Body of pancreas (tissue), 4 donors: ENCODE measurements at regions not wholly inside any gene's neighbourhood (a gene's known extent, or its start where the extent isn't known, plus 50 kb on each side); places are given as distances from the start of the nearest gene placed in this dataset.
"Not testable (repeated sequence)": the region's sequence is repeated elsewhere in the genome, so short reads cannot be mapped to it uniquely, and the experiment has no call there.

Experiments
- ATAC-seq: fragments of 150-250 bp; one replicate; pipeline ENCODE4 v1.9.1; 2016
- DNase-seq, 4 donors: peaks; one replicate each; pipeline ENCODE4 v3.0.0-alpha.2; 2019
- H3K27ac ChIP-seq, 4 donors: fragments of 200-600 bp; sonication (generic); 1 replicate in 3 of 4; 2 replicates in 1 of 4; pipeline versions ENCODE4 v1.5.1 to v1.6.1; 2016 to 2019; ENCODE audit warnings: mild to moderate bottlenecking in 1 of 4, mixed read lengths in 1 of 4, moderate library complexity in 1 of 4
- H3K27me3 ChIP-seq, 2 donors: fragments of 200-600 bp; sonication (generic); one replicate each; pipeline ENCODE4 v1.6.0; 2016; ENCODE audit warnings: mild to moderate bottlenecking in 1 of 2
- H3K36me3 ChIP-seq, 2 donors: fragments of 200-600 bp; sonication (generic); replicated peaks in 1 of 2; 2 replicates each; pipeline ENCODE4 v1.5.1; 2016; ENCODE audit warnings: low read depth in 2 of 2; ENCODE audit not compliant: insufficient read depth in 1 of 2
- H3K4me1 ChIP-seq: fragments of 200-600 bp; sonication (generic); one replicate; pipeline ENCODE4 v1.6.0; 2016
- H3K4me3 ChIP-seq, 2 donors: fragments of 200-600 bp; sonication (generic); 1 replicate in 1 of 2; 2 replicates in 1 of 2; pipeline ENCODE4 v1.5.1; 2016 to 2019
- H3K9me3 ChIP-seq, 3 donors: fragments of 200-600 bp; sonication (generic); 1 replicate in 2 of 3; 2 replicates in 1 of 3; pipeline ENCODE4 v1.5.1; 2016
- CTCF ChIP-seq, 7 experiments: fragments of 450-650 bp in 4 of 7; fragments of 200-600 bp in 3 of 7; sonication (generic) in 3 of 7; IDR thresholded peaks; one replicate each; pipeline ENCODE4 v1.5.1; 2016 to 2019; ENCODE audit warnings: antibody characterized with exemption in 7 of 7
- POLR2A ChIP-seq, 3 donors: fragments of 450-650 bp; IDR thresholded peaks; one replicate each; pipeline ENCODE4 v1.6.1; 2016; ENCODE audit warnings: antibody characterized with exemption in 3 of 3, mild to moderate bottlenecking in 2 of 3
- WGBS, 2 donors: methylation state at CpG; one replicate each; pipeline ENCODE4 v1.1.5; 2017; 5-methylcytosine and 5-hydroxymethylcytosine counted together
- intact Hi-C: fragments of 100-400 bp; cut with DNase I; formaldehyde crosslinking; loops from one replicate; pipeline ENCODE4 v1.15.1; 2023

- DNase-seq (no peak), ATAC-seq (no peak)
- 29 to 50% methylated on average over 1 of the region's 1 CpG for WGBS, 2 donors
- intact Hi-C loops: no loop called here
- Histone ChIP-seq H3K27me3 (no peaks in the 10 kb centered on the region), H3K4me3 (no peak overlapping the region), H3K27ac (no peak overlapping the region), H3K36me3 (no peaks in the 10 kb centered on the region), H3K4me1 (no peaks in the 10 kb centered on the region), H3K9me3 (no peaks in the 10 kb centered on the region)
- no peak for TF ChIP-seq POLR2A (IDR thresholded peaks at IDR 0.05)
- no peak for TF ChIP-seq CTCF (IDR thresholded peaks at IDR 0.05)
Observed at GRCh38 chr6:80872951-80873308, 766.5 kb downstream of the BCKDHB start.

DNA sequence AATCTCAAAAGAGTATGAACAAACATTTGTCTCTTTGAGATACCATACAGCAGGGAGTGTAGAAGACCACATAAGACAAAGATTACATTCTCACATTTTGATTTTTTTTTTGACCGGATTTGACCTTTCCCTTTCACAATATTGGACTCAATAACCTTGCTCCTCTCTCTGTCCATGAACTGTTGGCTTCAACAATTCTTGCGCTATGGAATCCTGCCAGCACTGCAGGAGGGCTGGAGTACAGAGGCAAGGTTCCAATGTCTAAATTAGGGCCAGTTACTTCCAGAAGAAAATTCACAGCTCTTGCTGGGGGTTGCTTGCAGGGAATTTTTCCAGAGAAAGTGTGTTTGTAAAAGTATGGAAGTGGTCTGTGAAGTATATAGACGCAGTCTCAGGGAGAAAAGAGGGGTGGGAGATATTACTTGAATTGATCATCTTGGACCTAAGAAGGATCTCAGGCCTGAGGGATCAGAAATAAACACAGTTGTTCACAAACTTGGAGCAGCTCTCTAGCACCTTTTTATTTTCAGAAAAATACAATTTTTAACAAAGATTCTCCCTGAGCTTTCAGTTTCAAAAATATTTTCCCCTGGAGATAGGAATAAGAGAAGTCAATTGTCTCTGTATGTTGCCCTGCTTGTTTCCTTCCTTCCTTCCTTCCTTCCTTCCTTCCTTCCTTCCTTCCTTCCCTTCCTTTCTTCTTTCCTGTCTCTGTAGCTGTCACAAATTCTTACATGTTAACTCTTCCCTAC lies 765.9 kb downstream of the BCKDHB start:
- H3K27me3 ChIP-seq: no peaks in the 10 kb centered on the region
- no peaks in the 10 kb centered on the region for H3K36me3 ChIP-seq
- 47 to 71% methylated on average over 3 of the region's 3 CpGs for WGBS, 2 donors
- no peaks in the 10 kb centered on the region for H3K9me3 ChIP-seq
- TF ChIP-seq CTCF (IDR thresholded peaks at IDR 0.05) (no peak), POLR2A (IDR thresholded peaks at IDR 0.05) (no peak)
- intact Hi-C loops: no loop called here
- DNase-seq: peak in 1 of 4 donors; percentile 7
- H3K4me3 ChIP-seq: no peak overlapping the region
- H3K27ac ChIP-seq: no peak overlapping the region
- ATAC-seq: no peak
- no peaks in the 10 kb centered on the region for H3K4me1 ChIP-seq

DNA sequence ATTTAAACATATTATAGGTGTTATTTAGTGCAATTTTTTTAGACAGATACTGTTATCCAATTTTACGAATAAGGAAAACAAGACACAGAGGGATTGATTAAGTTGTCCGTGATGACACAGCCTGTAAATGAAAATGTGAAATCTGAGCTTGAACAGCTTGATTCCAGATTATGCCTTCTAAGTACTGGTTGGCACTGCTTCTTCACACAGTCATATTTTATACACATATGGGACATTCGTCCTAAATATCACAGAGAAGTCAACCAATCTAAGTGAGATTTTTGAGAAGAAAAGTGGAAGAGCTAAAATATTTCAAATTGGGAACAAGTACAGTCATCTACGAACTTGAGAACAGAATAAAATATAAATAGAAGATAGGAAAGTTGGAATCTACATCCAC lies 756.3 kb downstream of the BCKDHB start:
- TF ChIP-seq POLR2A (IDR thresholded peaks at IDR 0.05) (no peak), CTCF (IDR thresholded peaks at IDR 0.05) (no peak)
- no peak for ATAC-seq
- Histone ChIP-seq H3K9me3 (no peaks in the 10 kb centered on the region), H3K4me1 (no peaks in the 10 kb centered on the region), H3K27me3 (no peaks in the 10 kb centered on the region), H3K27ac (no peak overlapping the region), H3K36me3 (no peaks in the 10 kb centered on the region), H3K4me3 (no peak overlapping the region)
- 52 to 55% methylated on average over 4 of the region's 4 CpGs for WGBS, 2 donors
- no peak for DNase-seq
- intact Hi-C loops: no loop called here

GRCh38 chr6:80860107-80860506 lies 753.6 kb downstream of the BCKDHB start:
- ATAC-seq (no peak), DNase-seq (no peak)
- H3K36me3 ChIP-seq: no peaks in the 10 kb centered on the region
- TF ChIP-seq CTCF (IDR thresholded peaks at IDR 0.05): no peak
- TF ChIP-seq POLR2A (IDR thresholded peaks at IDR 0.05): no peak
- intact Hi-C loops: no loop called here
- H3K4me3 ChIP-seq: no peak overlapping the region
- no peaks in the 10 kb centered on the region for H3K9me3 ChIP-seq
- no peak overlapping the region for H3K27ac ChIP-seq
- H3K4me1 ChIP-seq: no peaks in the 10 kb centered on the region
- 78 to 83% methylated on average over 2 of the region's 2 CpGs for WGBS, 2 donors
- H3K27me3 ChIP-seq: no peaks in the 10 kb centered on the region

DNA sequence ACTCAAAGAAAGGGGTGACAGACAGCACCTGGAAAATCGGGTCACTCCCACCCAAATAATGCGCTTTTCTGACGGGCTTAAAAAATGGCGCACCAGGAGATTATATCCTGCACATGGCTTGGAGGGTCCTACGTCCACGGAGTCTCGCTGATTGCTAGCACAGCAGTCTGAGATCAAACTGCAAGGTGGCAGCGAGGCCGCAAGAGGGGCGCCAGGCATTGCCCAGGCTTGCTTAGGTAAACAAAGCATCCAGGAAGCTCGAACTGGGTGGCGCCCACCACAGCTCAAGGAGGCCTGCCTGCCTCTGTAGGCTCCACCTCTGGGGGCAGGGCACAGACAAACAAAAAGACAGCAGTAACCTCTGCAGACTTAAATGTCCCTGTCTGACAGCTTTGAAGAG lies 741.5 kb downstream of the BCKDHB start:
- H3K27me3 ChIP-seq, intact Hi-C loops, DNase-seq, H3K36me3 ChIP-seq, ATAC-seq, H3K4me1 ChIP-seq, H3K27ac ChIP-seq, H3K4me3 ChIP-seq: not testable (repeated sequence)
- 77 to 96% methylated on average over 10 to 12 of the region's 12 CpGs for WGBS, 2 donors
- peaks cover 0 to 11% (median 0%) of the 10 kb centered on the region in 3 donors for H3K9me3 ChIP-seq
